OCI-LY1 (cell line): ENCODE measurements at regions not wholly inside any gene's neighbourhood (a gene's known extent, or its start where the extent isn't known, plus 50 kb on each side); places are given as distances from the start of the nearest gene placed in this dataset.

Experiments
- H2AFZ ChIP-seq: fragments of 200-600 bp; sonication (generic), shearing (Covaris generic); 2 replicates; pipeline ENCODE4 v1.6.0; 2014; ENCODE audit warnings: antibody characterized with exemption, mild to moderate bottlenecking, low read length
- H3F3A ChIP-seq: fragments of 200-600 bp; sonication (generic), shearing (Covaris generic); 2 replicates; pipeline ENCODE4 v1.6.0; 2014; ENCODE audit warnings: mild to moderate bottlenecking, antibody characterized with exemption, low read length, moderate library complexity; ENCODE audit not compliant: insufficient read depth
- H3K27ac ChIP-seq: fragments of 200-600 bp; sonication (generic); 2 replicates; pipeline ENCODE4 v1.5.1; 2014; ENCODE audit warnings: low read length, mixed run types, mild to moderate bottlenecking, low read depth; ENCODE audit not compliant: poor library complexity, severe bottlenecking
- H3K27me3 ChIP-seq: fragments of 200-600 bp; sonication (generic); 2 replicates; pipeline ENCODE4 v1.6.0; 2014; ENCODE audit warnings: antibody characterized with exemption, mild to moderate bottlenecking, low read length, moderate library complexity; ENCODE audit not compliant: insufficient read depth
- H3K36me3 ChIP-seq: fragments of 200-600 bp; sonication (generic); 2 replicates; pipeline ENCODE4 v1.6.1; 2014; ENCODE audit warnings: mild to moderate bottlenecking, antibody characterized with exemption, low read length, moderate library complexity, mixed read lengths; ENCODE audit not compliant: insufficient read depth
- H3K4me1 ChIP-seq: fragments of 200-600 bp; sonication (generic); 2 replicates; pipeline ENCODE4 v1.5.1; 2014; ENCODE audit warnings: mild to moderate bottlenecking, low read length, moderate library complexity; ENCODE audit not compliant: insufficient read depth, severe bottlenecking
- H3K4me2 ChIP-seq: fragments of 200-600 bp; sonication (generic), shearing (Covaris generic); 2 replicates; pipeline ENCODE4 v1.6.1; 2014; ENCODE audit warnings: low read length
- H3K4me3 ChIP-seq: fragments of 200-600 bp; sonication (generic); 2 replicates; pipeline ENCODE4 v1.5.1; 2014; ENCODE audit warnings: low read length, low read depth, mild to moderate bottlenecking, mixed read lengths; ENCODE audit not compliant: poor library complexity, severe bottlenecking
- H3K79me2 ChIP-seq: fragments of 200-600 bp; shearing (Covaris generic); 2 replicates; pipeline ENCODE4 v1.6.1; 2016; ENCODE audit warnings: mixed run types, low read length, mixed read lengths; ENCODE audit not compliant: insufficient read depth
- H3K9ac ChIP-seq: fragments of 200-600 bp; sonication (generic), shearing (Covaris generic); 2 replicates; pipeline ENCODE4 v1.6.1; 2014; ENCODE audit warnings: mild to moderate bottlenecking, low read length, mixed read lengths
- H3K9me2 ChIP-seq: fragments of 200-600 bp; sonication (generic), shearing (Covaris generic); 2 replicates; pipeline ENCODE4 v1.6.1; 2014; ENCODE audit warnings: low read depth, mild to moderate bottlenecking, low read length, mixed read lengths
- H3K9me3 ChIP-seq: fragments of 200-600 bp; shearing (Covaris generic); 2 replicates; pipeline ENCODE4 v1.6.1; 2014; ENCODE audit warnings: low read length, mixed read lengths
- H4K20me1 ChIP-seq: fragments of 200-600 bp; sonication (generic), shearing (Covaris generic); 2 replicates; pipeline ENCODE4 v1.6.0; 2016; ENCODE audit warnings: mild to moderate bottlenecking, low read length; ENCODE audit not compliant: insufficient read depth
- CTCF ChIP-seq: fragments of 200-600 bp; sonication (generic), shearing (Covaris generic); IDR thresholded peaks from 2 replicates; pipeline ENCODE4 v1.5.1; 2017; ENCODE audit warnings: mild to moderate bottlenecking, antibody characterized with exemption, low read length, moderate library complexity, mixed read lengths
- EZH2 ChIP-seq: fragments of 200-600 bp; sonication (generic), shearing (Covaris generic); IDR thresholded peaks from 2 replicates; pipeline ENCODE4 v1.8.0; 2017; ENCODE audit warnings: borderline replicate concordance, mixed run types, mild to moderate bottlenecking, antibody characterized with exemption, low read length, moderate library complexity, mixed read lengths

- Histone ChIP-seq H3K79me2 (no peaks in the 10 kb centered on the region), H3K4me3 (no peak overlapping the region), H2AFZ (no peak overlapping the region), H3K4me1 (no peaks in the 10 kb centered on the region), H3K9me2 (no peaks in the 10 kb centered on the region), H3K36me3 (no peaks in the 10 kb centered on the region), H3K4me2 (no peak overlapping the region), H3F3A (no peaks in the 10 kb centered on the region), H3K27me3 (no peaks in the 10 kb centered on the region), H3K27ac (no peak overlapping the region), H3K9ac (no peak overlapping the region), H3K9me3 (no peaks in the 10 kb centered on the region), H4K20me1 (no peaks in the 10 kb centered on the region)
- TF ChIP-seq EZH2 (no peak), CTCF (no peak)
Measured at GRCh38 chr17:79534111-79534510, 76.7 kb downstream of the RBFOX3 start.

- TF ChIP-seq CTCF: no peak
- TF ChIP-seq EZH2: no peak
- no peaks in the 10 kb centered on the region for H3K27me3 ChIP-seq
- H3K9me2 ChIP-seq: no peaks in the 10 kb centered on the region
Measured at GRCh38 chr17:79533116-79533515, 77.7 kb downstream of the RBFOX3 start.

GRCh38 chr17:79532107-79532790 is 78.6 kb downstream of the RBFOX3 start:
- no peaks in the 10 kb centered on the region for H3K36me3 ChIP-seq
- H3F3A ChIP-seq: no peaks in the 10 kb centered on the region
- H4K20me1 ChIP-seq: no peaks in the 10 kb centered on the region
- H3K27ac ChIP-seq: no peak overlapping the region
- 0 out of 2 replicates have a peak, but pooled peaks cover 5% of the 10 kb centered on the region for H3K27me3 ChIP-seq
- no peak overlapping the region for H3K4me2 ChIP-seq
- H3K4me1 ChIP-seq: no peaks in the 10 kb centered on the region
- no peaks in the 10 kb centered on the region for H3K79me2 ChIP-seq
- TF ChIP-seq CTCF: no peak
- no peak for TF ChIP-seq EZH2
- H3K9me3 ChIP-seq: no peaks in the 10 kb centered on the region
- H3K9me2 ChIP-seq: no peaks in the 10 kb centered on the region
- no peak overlapping the region for H3K4me3 ChIP-seq
- no peak overlapping the region for H3K9ac ChIP-seq
- H2AFZ ChIP-seq: no peak overlapping the region

More at GRCh38 chr17:79533116-79533515, 77.7 kb downstream of the RBFOX3 start:
- H3K79me2 ChIP-seq: no peaks in the 10 kb centered on the region
- no peak overlapping the region for H3K4me2 ChIP-seq
- H4K20me1 ChIP-seq: no peaks in the 10 kb centered on the region
- H3F3A ChIP-seq: no peaks in the 10 kb centered on the region
- no peak overlapping the region for H3K4me3 ChIP-seq
- H3K9me3 ChIP-seq: no peaks in the 10 kb centered on the region
- H3K27ac ChIP-seq: no peak overlapping the region
- H3K36me3 ChIP-seq: no peaks in the 10 kb centered on the region
- no peaks in the 10 kb centered on the region for H3K4me1 ChIP-seq
- H3K9ac ChIP-seq: no peak overlapping the region
- no peak overlapping the region for H2AFZ ChIP-seq
